GM18907 (cell line): ENCODE measurements at regions not wholly inside any gene's neighbourhood (a gene's known extent, or its start where the extent isn't known, plus 50 kb on each side); places are given as distances from the start of the nearest gene placed in this dataset.
"Not testable (repeated sequence)": the region's sequence is repeated elsewhere in the genome, so short reads cannot be mapped to it uniquely, and the experiment has no call there.

Experiments
- ATAC-seq: cut with Tn5 transposase; IDR thresholded peaks from one replicate; pipeline ENCODE4 v1.9.1; 2021; ENCODE audit warnings: mild to moderate bottlenecking, moderate library complexity; ENCODE audit not compliant: unreplicated experiment

DNA sequence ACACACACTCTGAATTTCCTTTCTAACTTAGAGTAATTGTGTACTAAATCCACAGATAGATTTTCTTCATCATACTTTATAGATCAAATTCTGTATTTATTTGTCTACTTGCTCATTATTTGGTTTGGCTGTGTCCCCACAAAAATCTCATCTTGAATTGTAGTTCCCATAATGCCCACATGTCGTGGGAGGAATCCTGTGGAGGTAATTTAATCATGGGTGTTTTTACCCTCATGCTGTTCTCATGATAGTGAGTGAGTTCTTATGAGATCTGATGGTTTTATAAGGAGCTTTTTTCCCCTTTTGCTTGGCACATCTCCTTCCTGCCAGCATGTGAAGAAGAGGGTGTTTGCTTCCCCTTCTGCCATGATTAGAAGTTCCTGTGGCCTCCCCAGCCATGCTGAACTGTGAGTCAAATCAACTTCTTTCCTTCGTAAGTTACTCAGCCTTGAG lies 198.3 kb upstream of the TGFBR2 start:
- ATAC-seq: no peak

GRCh38 chr3:30418443-30418842 lies 188.0 kb upstream of the TGFBR2 start:
- ATAC-seq: no peak

DNA sequence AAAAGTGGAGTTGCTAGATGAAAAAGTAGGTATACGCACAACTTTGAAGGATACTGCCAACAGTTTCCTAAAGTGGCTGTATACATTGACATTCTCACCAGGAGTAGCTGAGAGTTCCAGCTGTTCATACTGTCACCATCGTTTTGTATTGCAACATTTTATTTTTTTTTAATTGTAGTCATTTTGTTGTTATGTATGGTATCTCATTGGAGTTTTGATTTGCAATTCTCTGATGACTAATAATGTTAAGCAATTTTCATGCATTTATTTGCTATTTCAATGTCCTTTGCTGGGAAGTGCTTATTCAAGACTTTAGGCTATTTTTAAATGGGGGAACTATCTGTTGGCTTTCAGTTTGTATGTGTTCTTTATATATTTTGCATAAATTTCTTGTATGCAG lies 185.1 kb upstream of the TGFBR2 start:
- no peak for ATAC-seq

DNA sequence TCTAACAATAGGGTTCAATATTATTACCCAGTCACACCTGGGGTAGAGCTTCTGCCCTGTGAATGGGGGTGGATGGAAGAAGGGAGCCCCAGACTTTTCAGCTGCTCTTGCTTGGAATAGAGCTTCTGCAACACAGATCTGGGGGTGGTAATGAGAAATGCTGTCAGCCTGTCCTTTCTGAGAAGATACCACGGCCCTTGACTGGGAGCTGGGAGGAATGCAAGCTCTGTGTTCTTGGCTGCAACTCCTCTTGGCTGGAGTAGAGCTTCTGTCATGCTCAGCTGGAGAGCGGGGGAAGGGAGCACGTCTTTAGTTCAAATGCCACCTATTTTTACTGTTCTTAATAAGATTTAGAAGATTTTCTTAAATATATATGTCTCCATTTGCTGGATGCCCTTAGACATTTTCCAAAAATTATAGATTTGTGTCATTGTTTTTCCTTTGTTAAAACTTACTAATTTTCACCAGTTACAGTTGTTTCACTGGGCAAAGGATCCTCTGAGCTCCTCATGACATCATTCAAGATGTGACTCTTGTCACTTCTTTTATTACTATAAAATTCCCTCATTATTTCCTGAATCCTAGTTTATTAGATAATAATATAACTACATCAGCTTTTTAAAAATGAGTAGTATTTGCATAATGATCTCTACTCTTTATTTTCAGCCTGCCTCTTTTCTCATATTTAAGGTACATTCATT lies 180.0 kb upstream of the TGFBR2 start:
- ATAC-seq: no peak

DNA sequence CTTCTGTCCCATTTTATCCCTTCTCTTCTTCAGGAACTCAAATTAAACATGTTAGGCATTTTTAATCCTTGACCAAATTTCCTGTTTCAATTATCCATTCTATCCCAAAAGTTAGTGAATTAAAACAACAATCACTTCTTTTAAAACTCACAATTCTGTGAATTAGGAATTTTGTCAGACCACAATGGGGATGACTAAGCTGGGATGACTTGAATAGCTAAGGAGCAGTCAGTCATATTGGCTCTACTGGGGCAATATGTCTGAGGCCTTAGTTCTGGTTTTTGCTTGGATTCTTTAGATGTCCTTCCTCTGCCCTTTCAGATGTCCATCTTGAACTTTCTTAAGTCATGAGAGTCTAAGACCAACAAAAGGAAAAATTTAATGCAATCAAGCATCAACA lies 178.2 kb upstream of the TGFBR2 start:
- ATAC-seq: no peak

GRCh38 chr3:30435861-30436331 lies 170.5 kb upstream of the TGFBR2 start:
- ATAC-seq: no peak

DNA sequence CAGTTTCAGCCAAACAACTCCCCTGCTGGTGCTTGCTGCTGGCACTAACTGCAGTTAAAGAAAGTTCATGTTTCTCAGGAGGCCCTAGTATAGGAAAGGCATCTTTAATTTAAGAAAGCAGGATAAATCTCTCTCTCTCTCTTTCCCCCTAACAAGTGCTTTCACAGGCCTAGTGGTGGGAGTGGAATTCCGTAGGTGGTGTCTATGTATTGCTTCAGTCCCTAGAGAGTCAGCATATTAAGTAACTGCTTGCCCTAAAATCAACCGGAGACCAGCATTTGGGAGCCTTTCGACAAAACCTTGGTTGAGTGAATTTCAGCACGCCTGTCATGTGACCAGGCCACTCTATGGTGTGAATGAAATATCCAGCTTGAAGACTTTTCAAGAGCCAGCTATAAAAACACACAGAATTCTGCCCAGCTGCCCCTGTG lies 169.2 kb upstream of the TGFBR2 start:
- ATAC-seq: no peak

- peak; percentile 72 for ATAC-seq
Observed at GRCh38 chr3:30438126-30438525, 168.3 kb upstream of the TGFBR2 start.

DNA sequence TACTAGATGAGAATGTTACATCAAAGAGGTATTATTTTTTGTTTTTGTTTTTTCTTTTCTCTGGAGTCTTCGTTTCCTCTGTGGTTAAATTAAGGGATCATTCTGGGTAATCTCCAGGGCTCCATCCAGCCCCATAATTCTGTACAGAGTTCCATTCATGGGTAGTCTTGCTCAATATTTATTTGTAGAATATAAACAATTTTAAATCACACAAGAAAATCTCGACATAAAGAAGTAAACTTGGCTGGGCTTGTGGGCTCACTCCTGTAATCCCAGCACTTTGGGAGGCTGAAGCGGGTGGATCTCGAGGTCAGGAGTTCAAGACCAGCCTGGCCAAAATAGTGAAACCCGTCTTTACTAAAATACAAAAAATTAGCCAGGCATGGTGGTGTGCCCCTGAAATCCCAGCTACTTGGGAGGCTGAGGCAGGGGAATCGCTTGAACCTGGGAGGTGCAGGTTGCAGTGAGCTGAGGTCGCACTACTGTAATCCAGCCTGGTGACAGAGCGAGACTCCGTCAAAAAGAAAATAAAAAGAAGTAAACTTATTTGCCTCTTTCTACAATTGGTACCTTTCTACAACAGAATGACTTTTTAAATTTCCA lies 166.8 kb upstream of the TGFBR2 start:
- ATAC-seq: no peak

DNA sequence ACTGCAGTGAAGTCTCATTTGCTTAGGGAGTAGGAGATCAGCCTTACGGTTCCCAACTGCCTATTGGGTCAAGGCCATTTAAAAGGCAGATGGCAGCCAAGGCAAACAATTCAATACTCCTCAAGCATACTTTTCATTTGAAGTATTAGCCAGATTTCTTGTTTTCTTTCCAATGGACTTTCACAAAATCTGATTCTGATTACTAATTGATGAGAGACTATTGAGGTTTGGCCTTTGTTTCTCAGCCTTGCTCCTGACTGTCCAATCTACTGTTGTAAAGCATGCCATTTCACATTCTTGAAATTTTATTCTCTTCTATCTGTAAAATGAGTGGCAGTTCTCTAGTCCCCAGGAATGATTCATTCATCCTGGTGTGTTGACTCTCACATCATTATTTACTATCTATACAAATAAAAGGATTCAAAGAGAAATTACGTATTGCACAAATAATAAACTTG lies 166.2 kb upstream of the TGFBR2 start:
- ATAC-seq: no peak

GRCh38 chr3:30440880-30441279 lies 165.5 kb upstream of the TGFBR2 start:
- no peak for ATAC-seq

DNA sequence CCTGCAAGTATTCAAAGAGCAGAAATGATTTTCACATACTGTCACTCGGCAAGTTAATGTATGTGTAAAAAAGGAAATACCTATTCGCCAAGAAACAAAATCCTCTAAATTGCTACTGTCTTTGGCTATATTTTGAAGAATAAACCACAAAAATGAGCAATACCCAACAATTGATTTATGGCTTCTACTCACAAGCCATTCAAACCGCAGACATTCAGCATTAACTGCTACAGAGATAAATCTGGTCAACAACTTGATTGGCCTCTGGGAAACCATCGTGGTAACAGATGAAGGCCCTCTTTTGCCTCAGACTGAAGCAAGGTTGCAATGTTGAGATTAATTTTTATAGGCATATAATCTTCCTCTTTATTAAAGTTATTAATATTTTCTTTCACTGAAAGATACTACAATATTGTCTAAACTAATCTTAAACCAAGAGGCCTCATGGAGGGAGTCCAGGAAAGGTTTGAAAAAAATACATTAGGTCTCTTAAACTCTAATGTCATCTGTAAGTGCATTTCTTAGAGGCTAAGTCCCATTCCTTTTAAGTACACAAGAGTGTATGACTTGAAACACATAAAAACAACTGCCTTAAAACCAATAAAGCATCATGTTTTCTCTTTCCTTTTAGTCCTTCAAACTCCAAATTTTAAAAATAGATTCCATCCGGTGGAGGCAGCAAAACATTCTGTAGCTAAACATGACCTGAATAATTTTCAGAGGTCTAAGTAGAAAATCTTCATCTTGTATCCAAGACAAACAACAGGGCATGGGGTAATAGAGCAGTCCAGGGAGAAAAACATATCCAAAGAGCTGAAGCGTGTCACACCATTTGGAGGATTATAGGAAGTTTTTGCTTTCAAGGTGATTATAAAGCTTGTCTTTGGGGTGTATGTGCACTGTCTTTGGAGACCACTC lies 162.4 kb upstream of the TGFBR2 start:
- no peak for ATAC-seq

- no peak for ATAC-seq
Observed at GRCh38 chr3:30448450-30449289, 157.7 kb upstream of the TGFBR2 start.

GRCh38 chr3:30449290-30449632 lies 157.1 kb upstream of the TGFBR2 start:
- no peak for ATAC-seq

DNA sequence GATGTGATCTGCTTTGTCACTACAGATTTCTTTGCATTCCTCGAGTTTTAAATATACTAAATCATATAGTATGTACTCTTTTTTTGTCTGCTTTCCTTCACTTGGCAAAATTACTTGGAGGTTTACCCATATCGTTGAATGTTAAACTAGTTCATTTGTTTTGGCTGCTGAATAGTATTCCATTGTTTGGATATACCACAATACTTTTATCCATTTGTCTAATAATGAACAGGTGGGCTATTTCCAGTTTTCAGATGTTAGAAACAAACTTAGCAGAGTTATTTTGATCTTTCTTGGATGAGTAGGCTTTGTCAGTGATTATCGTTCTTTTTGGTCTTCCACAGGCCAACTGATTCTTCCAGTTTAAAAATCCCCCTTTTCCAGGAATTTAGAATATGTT lies 154.0 kb upstream of the TGFBR2 start:
- ATAC-seq: no peak

DNA sequence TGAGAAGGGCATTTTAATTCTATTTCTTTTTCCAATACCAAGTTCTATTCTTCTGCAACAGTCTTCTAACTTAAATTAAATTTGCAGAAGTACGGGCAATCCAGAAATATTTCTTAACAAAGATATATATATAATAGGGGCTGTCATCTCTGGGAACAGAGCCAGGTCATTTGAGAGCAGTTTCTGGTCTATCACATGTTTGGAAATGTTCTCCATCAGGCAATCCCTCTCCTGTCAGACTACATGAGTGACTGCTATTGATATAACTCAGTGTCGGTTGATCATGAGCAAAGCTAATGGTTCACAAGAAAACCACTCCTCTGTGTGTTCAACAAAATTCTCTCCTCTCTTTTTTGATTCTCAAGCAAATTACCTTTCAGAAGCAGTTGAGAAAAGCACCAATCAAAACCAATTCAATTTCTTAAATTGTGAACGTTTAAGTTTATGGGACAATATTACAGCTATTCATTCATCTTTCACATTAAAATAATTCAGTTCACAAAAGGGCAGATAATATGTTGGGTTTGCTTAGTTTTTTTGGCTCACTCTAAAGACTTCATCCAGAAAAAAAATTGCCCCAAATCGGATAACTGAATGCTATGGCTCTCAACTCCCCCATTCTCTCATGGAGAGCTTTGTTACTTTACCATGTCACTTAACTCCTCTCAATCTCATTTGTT lies 152.9 kb upstream of the TGFBR2 start:
- ATAC-seq: no peak

DNA sequence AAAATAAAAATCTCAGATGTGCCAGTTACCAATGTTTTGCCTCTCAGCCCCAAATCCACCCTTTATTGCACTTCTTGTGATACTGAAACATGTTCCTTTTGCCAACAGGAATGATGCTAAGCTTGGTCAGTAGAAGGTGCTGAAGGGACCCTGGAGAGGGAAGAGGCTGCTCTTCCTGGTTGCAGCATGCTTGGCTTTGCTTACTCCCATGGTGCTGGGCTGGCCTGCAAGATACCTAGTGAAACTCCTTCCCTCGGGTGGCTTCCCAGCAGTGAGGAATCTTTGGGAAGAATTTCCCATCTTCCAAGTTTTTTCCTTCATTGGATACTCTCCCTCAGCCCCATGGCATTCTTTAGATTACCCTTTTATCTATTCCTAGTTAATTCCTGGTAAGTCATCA lies 151.8 kb upstream of the TGFBR2 start:
- no peak for ATAC-seq

GRCh38 chr3:30455112-30455511 lies 151.3 kb upstream of the TGFBR2 start:
- ATAC-seq: not testable (repeated sequence)

DNA sequence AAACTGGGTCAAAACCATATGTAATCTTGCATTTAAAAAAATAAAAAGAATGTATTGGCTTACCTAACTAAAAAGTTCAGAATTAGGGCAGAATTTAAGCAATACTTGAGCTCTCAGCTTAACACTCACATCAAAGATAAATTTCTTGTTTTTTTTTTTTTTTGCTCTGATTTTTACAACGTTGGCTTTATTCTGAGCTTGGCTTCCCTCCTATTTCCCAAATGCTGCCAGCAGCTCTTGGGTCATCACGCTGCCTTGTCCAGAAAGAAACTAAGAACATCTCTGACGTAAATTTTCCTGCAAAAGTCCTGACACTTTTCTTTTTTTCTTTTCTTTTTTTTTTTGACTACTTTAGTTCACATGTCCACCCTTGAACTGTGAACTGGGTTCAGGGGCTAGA lies 150.6 kb upstream of the TGFBR2 start:
- ATAC-seq: no peak

DNA sequence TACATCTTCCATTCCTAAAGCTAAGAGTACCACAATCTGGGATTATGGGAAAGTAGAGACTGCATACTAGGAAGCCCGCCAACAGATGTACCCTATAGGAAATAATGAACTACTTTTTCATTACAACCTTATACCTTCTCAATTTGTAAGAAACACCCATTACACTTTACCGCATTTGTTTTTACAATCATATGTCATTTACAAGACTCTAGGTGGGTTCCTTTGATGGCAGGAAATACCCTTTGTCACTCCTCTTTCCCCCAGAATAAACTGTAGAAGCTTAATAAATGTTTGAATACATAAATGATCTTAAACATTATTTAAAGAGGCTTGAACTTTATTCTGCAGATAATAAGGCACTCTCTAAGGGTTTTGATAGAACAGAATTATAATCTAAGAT lies 150.1 kb upstream of the TGFBR2 start:
- ATAC-seq: no peak
